Left ventricle myocardium inferior (tissue), 1 donor: ENCODE measurements at regions not wholly inside any gene's neighbourhood (a gene's known extent, or its start where the extent isn't known, plus 50 kb on each side); places are given as distances from the start of the nearest gene placed in this dataset.
"Not testable (repeated sequence)": the region's sequence is repeated elsewhere in the genome, so short reads cannot be mapped to it uniquely, and the experiment has no call there.

Experiments
- DNase-seq: peaks from one replicate; pipeline ENCODE4 v3.0.0-alpha.2; 2020
- H3K27ac ChIP-seq: fragments of 200-600 bp; replicated peaks from 2 replicates; pipeline ENCODE4 v1.8.0; 2021
- H3K27me3 ChIP-seq: fragments of 200-600 bp; 2 replicates; pipeline ENCODE4 v1.8.0; 2021; ENCODE audit warnings: low read depth
- H3K36me3 ChIP-seq: fragments of 200-600 bp; 2 replicates; pipeline ENCODE4 v1.8.0; 2021
- H3K4me1 ChIP-seq: fragments of 200-600 bp; 2 replicates; pipeline ENCODE4 v1.8.0; 2021
- H3K4me3 ChIP-seq: fragments of 200-600 bp; 2 replicates; pipeline ENCODE4 v1.8.0; 2021; ENCODE audit warnings: mild to moderate bottlenecking, moderate library complexity
- H3K9me3 ChIP-seq: fragments of 200-600 bp; replicated peaks from 2 replicates; pipeline ENCODE4 v1.8.0; 2021
- intact Hi-C: fragments of 100-400 bp; cut with micrococcal nuclease; formaldehyde crosslinking; loops from one replicate; pipeline ENCODE4 v1.11.0; 2022
- TF ChIP-seq, protein P1 (sequence below): fragments of 200-600 bp; IDR thresholded peaks from 2 replicates; pipeline ENCODE4 v1.8.0; 2021; ENCODE audit warnings: antibody characterized with exemption, mild to moderate bottlenecking, borderline replicate concordance
- donor health status: DM: no; HTN: yes; CAD: no; lungs with severe emphysema.

DNA sequence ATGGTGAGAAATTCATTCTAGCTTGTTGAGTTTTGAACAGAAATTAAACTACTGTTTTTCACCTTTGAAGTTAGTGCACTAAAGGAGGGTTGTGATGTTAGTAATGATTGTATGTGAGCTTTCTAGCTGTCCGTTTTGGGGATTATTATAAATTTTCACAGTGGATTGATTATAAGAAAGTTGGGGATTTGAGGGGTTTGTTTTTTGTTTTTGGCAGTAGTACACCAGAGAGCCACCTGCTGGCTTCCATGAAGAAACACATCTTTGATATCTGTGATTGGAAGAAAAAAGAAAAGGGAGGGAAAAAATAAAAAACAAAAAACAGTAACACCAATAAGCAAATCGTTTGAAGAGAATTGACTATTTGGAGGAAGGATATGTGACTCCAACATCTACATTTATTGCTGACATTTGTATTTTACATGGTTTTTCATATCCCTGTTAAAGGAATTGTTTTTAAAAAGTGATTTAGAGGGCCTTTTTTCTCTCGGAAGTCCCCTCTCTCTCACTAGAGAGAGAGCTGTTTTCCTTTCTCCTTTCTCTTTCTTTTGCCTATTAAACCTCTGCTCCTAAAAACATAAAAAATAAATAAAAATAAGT, 1469.5 kb upstream of the GOT2 start:
- DNase-seq = no peak
- no peaks in the 10 kb centered on the region for H3K4me1 ChIP-seq
- H3K36me3 ChIP-seq = no peaks in the 10 kb centered on the region
- TF ChIP-seq, protein P1, sequence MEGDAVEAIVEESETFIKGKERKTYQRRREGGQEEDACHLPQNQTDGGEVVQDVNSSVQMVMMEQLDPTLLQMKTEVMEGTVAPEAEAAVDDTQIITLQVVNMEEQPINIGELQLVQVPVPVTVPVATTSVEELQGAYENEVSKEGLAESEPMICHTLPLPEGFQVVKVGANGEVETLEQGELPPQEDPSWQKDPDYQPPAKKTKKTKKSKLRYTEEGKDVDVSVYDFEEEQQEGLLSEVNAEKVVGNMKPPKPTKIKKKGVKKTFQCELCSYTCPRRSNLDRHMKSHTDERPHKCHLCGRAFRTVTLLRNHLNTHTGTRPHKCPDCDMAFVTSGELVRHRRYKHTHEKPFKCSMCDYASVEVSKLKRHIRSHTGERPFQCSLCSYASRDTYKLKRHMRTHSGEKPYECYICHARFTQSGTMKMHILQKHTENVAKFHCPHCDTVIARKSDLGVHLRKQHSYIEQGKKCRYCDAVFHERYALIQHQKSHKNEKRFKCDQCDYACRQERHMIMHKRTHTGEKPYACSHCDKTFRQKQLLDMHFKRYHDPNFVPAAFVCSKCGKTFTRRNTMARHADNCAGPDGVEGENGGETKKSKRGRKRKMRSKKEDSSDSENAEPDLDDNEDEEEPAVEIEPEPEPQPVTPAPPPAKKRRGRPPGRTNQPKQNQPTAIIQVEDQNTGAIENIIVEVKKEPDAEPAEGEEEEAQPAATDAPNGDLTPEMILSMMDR = peak; percentile 57
- H3K9me3 ChIP-seq = no peaks in the 10 kb centered on the region
- no peak overlapping the region for H3K4me3 ChIP-seq
- no peak overlapping the region for H3K27ac ChIP-seq
- intact Hi-C loops = no loop called here
- no peaks in the 10 kb centered on the region for H3K27me3 ChIP-seq

DNA sequence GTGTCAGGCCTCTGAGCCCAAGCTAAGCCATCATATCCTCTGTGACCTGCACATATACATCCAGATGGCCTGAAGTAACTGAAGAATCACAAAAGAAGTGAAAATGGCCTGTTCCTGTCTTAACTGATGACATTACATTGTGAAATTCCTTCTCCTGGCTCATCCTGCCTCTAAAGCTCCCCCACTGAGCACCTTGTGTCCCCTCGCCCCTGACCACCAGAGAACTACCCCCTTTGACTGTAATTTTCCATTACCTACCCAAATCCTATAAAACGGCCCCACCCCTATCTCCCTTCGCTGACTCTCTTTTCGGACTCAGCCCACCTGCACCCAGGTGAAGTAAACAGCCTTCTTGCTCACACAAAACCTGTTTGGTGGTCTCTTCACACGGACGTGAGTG, 1466.6 kb upstream of the GOT2 start:
- H3K36me3 ChIP-seq, H3K27ac ChIP-seq, H3K9me3 ChIP-seq, H3K4me1 ChIP-seq, intact Hi-C loops, H3K4me3 ChIP-seq, H3K27me3 ChIP-seq, DNase-seq: not testable (repeated sequence)

DNA sequence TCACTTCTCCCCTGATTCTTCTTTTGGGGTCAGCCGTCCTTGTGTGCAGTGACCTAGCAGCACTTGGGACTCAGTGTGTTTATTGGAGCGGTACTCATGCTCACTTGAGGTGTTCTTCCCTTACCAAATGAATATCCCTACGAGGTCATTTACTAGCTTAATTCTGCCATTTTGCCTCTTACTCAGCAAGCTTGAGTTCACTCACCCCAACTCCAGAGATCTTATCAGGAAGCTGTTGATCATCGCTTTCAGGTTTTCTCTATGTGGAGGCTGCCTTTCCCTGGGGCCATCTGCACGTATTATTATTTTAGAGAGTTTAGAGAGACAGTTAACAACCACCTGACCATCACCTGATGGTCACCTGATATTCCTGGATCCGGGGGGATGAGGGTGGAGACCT, 1466.0 kb upstream of the GOT2 start:
- Histone ChIP-seq H3K4me1 (no peaks in the 10 kb centered on the region), H3K9me3 (no peaks in the 10 kb centered on the region), H3K27me3 (no peaks in the 10 kb centered on the region), H3K4me3 (no peak overlapping the region), H3K36me3 (no peaks in the 10 kb centered on the region), H3K27ac (no peak overlapping the region)
- DNase-seq = no peak
- TF ChIP-seq, protein P1 = no peak
- intact Hi-C loops = no loop called here

DNA sequence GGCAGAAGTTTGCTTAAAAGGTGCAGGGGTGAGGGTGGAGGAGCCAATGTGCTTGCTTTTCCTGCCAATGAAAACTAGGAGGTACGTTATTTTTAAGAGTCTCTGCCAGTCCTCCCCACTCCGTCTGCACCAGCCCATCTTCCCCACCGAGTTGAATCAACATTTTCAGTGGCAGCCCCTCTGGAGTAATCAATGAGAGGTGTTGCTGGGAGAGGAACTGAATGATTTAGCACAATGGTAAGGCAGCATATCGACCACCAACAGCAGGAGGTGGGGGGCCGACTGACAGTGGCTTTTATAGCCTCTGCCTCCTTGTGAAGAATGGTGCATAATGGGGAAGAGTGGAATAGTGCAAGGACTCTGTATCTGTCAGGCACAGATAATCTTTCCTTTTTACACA, 1465.0 kb upstream of the GOT2 start:
- TF ChIP-seq, protein P1 = no peak
- intact Hi-C loops = no loop called here
- H3K36me3 ChIP-seq = no peaks in the 10 kb centered on the region
- no peak overlapping the region for H3K27ac ChIP-seq
- no peak overlapping the region for H3K4me3 ChIP-seq
- H3K9me3 ChIP-seq = no peaks in the 10 kb centered on the region
- H3K27me3 ChIP-seq = no peaks in the 10 kb centered on the region
- no peak for DNase-seq
- no peaks in the 10 kb centered on the region for H3K4me1 ChIP-seq

DNA sequence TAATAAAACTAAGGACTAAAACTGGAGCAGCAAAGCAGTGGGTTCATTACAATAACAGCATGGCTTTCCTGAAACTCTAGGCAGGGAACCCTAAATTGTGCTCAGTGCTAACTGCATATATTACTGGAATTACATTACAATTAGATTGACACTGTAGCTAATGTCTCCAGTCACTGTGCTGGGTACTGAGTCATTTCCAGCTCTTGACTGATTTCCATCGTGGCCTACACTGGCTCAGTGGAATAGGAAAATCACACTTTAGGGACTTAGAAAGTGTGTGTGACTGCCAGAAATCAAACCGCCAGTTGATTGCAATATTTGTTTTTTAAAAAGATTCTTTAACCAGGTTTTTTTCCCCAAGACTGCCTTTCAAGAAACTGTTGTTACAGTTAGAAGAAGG, 1447.4 kb upstream of the GOT2 start:
- Histone ChIP-seq H3K27me3 (no peaks in the 10 kb centered on the region), H3K27ac (no peak overlapping the region), H3K4me3 (no peak overlapping the region), H3K4me1 (no peaks in the 10 kb centered on the region), H3K9me3 (no peaks in the 10 kb centered on the region), H3K36me3 (no peaks in the 10 kb centered on the region)
- TF ChIP-seq, protein P1 = no peak
- no peak for DNase-seq
- intact Hi-C loops = no loop called here

DNA sequence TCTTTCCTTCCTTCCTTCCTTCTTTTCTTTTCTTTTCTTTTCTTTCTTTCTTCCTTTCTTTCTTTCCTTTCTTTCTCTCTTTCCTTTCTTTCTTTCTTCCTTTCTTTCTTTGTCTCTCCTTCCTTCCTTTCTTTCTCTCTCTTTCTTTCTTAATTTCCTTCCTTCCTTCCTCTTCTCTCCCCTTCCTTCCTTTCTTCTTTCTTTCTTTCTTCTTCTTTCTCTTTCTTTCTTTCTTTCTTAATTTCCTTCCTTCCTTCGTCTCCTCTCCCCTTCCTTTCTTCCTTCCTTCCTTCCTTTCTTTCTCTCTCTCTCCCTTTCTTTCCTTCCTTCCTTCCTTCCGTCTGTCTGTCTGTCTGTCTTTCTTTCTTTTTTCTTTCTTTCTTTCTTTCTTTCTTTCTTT, 1446.5 kb upstream of the GOT2 start:
- no peak for DNase-seq
- no peaks in the 10 kb centered on the region for H3K36me3 ChIP-seq
- TF ChIP-seq, protein P1 = no peak
- H3K4me1 ChIP-seq = no peaks in the 10 kb centered on the region
- no peak overlapping the region for H3K27ac ChIP-seq
- no peaks in the 10 kb centered on the region for H3K27me3 ChIP-seq
- intact Hi-C loops = no loop called here
- H3K9me3 ChIP-seq = no peaks in the 10 kb centered on the region
- H3K4me3 ChIP-seq = no peak overlapping the region
